ENCODE measurements at regions not wholly inside any gene's neighbourhood (a gene's known extent, or its start where the extent isn't known, plus 50 kb on each side); places are given as distances from the start of the nearest gene placed in this dataset.

GRCh38 chr11:39288011-39288410, 2171.4 kb downstream of the LRRC4C start:
- no peak for DNase-seq

- DNase-seq, result no peak
Measured at GRCh38 chr11:39268176-39268690, 2191.2 kb downstream of the LRRC4C start.

GRCh38 chr11:39255648-39256047, 2203.8 kb downstream of the LRRC4C start:
- DNase-seq, result no peak

- DNase-seq, result no peak
Measured at GRCh38 chr11:39249566-39250365, 2209.7 kb downstream of the LRRC4C start.

GRCh38 chr11:39247570-39248137, 2211.8 kb downstream of the LRRC4C start:
- DNase-seq, result no peak

GRCh38 chr11:39239553-39239952, 2219.9 kb downstream of the LRRC4C start:
- no peak for DNase-seq

- DNase-seq, result no peak
Measured at GRCh38 chr11:39236916-39237315, 2222.5 kb downstream of the LRRC4C start.

GRCh38 chr11:39221550-39222138, 2237.8 kb downstream of the LRRC4C start:
- DNase-seq, result no peak

- DNase-seq, result no peak
Measured at GRCh38 chr11:39220501-39221230, 2238.8 kb downstream of the LRRC4C start.

- DNase-seq, result no peak
Measured at GRCh38 chr11:39220069-39220468, 2239.4 kb downstream of the LRRC4C start.

GRCh38 chr11:39209981-39210380, 2249.5 kb downstream of the LRRC4C start:
- no peak for DNase-seq

GRCh38 chr11:39205236-39205995, 2254.0 kb downstream of the LRRC4C start:
- DNase-seq, result no peak

- no peak for DNase-seq
Measured at GRCh38 chr11:39192671-39193070, 2266.8 kb downstream of the LRRC4C start.

GRCh38 chr11:39190751-39191150, 2268.7 kb downstream of the LRRC4C start:
- no peak for DNase-seq

GRCh38 chr11:39177678-39178077, 2281.8 kb downstream of the LRRC4C start:
- no peak for DNase-seq

GRCh38 chr11:39174965-39175364, 2284.5 kb downstream of the LRRC4C start:
- no peak for DNase-seq

- no peak for DNase-seq
Measured at GRCh38 chr11:39174196-39174595, 2285.3 kb downstream of the LRRC4C start.

- DNase-seq, result no peak
Measured at GRCh38 chr11:39165021-39165420, 2294.4 kb downstream of the LRRC4C start.

GRCh38 chr11:39149214-39149613, 2310.2 kb downstream of the LRRC4C start:
- no peak for DNase-seq

GRCh38 chr11:39145346-39145745, 2314.1 kb downstream of the LRRC4C start:
- no peak for DNase-seq

- DNase-seq, result no peak
Measured at GRCh38 chr11:39144351-39145130, 2314.9 kb downstream of the LRRC4C start.

GRCh38 chr11:39139581-39139980, 2319.9 kb downstream of the LRRC4C start:
- no peak for DNase-seq
